HCT116 (cell line): ENCODE measurements at regions not wholly inside any gene's neighbourhood (a gene's known extent, or its start where the extent isn't known, plus 50 kb on each side); places are given as distances from the start of the nearest gene placed in this dataset.

Experiments used
- CEBPB ChIP-seq: IDR thresholded peaks from 2 replicates; pipeline ENCODE4 v1.6.1; 2012; ENCODE audit warnings: low read depth
- CTCF ChIP-seq, 3 experiments: fragments of 200-600 bp in 1 of 3; sonication (generic) in 1 of 3; IDR thresholded peaks in 2 of 3; conservative IDR thresholded peaks in 1 of 3; 2 replicates each; pipeline ENCODE4 v1.5.1; 2012 to 2017; ENCODE audit warnings: low read depth in 2 of 3, low read length in 2 of 3, antibody characterized with exemption in 1 of 3, borderline replicate concordance in 1 of 3, control low read depth in 1 of 3, mild to moderate bottlenecking in 1 of 3, mixed read lengths in 1 of 3, mixed run types in 1 of 3, moderate library complexity in 1 of 3; ENCODE audit not compliant: insufficient read depth in 1 of 3
- EGR1 ChIP-seq: IDR thresholded peaks from 2 replicates; pipeline ENCODE4 v1.6.1; 2012; ENCODE audit warnings: low read depth
- EZH2 ChIP-seq: fragments of 200-600 bp; sonication (generic); IDR thresholded peaks from 2 replicates; pipeline ENCODE4 v1.6.1; 2017; ENCODE audit warnings: antibody characterized with exemption, mixed run types
- JUND ChIP-seq: IDR thresholded peaks from 2 replicates; pipeline ENCODE4 v1.6.1; 2012
- POLR2A ChIP-seq: IDR thresholded peaks from 2 replicates; pipeline ENCODE4 v1.7.0; 2011; ENCODE audit warnings: borderline replicate concordance; ENCODE audit not compliant: insufficient read depth, insufficient read length; ENCODE audit errors: extremely low read depth
- POLR2AphosphoS5 ChIP-seq: IDR thresholded peaks from 2 replicates; pipeline ENCODE4 v1.6.1; 2011; ENCODE audit warnings: mild to moderate bottlenecking, low read depth, low read length, moderate library complexity
- RAD21 ChIP-seq: IDR thresholded peaks from 2 replicates; pipeline ENCODE4 v1.6.1; 2012; ENCODE audit warnings: low read depth, mild to moderate bottlenecking
- SIN3A ChIP-seq: IDR thresholded peaks from 2 replicates; pipeline ENCODE4 v1.6.1; 2012; ENCODE audit warnings: low read depth
- SP1 ChIP-seq: IDR thresholded peaks from 2 replicates; pipeline ENCODE4 v1.6.1; 2012; ENCODE audit warnings: low read depth
- ZBTB33 ChIP-seq: IDR thresholded peaks from 2 replicates; pipeline ENCODE4 v1.6.1; 2011; ENCODE audit warnings: mild to moderate bottlenecking, low read length, moderate library complexity; ENCODE audit not compliant: insufficient replicate concordance; ENCODE audit errors: extremely low read depth
- ZNF274 ChIP-seq: fragments of 200-500 bp; sonication (Bioruptor generic); IDR thresholded peaks from 2 replicates; pipeline ENCODE4 v1.6.1; 2014; ENCODE audit warnings: mild to moderate bottlenecking, low read depth, low read length, inconsistent platforms

- TF ChIP-seq CTCF (IDR thresholded peaks at IDR 0.05 in 2 of 3, conservative IDR thresholded peaks at IDR 0.05 in 1 of 3; ENCODE audit: borderline replicate concordance in 1 of 3, insufficient read depth in 1 of 3, low read depth in 2 of 3, low read length in 2 of 3) (no peak), POLR2AphosphoS5 (no peak), SIN3A (no peak), POLR2A (no peak), EZH2 (no peak), SP1 (no peak), JUND (no peak), RAD21 (no peak), CEBPB (no peak), EGR1 (no peak), ZBTB33 (no peak), ZNF274 (no peak)
These were observed 96.7 kb upstream of the TMPRSS2 start for GRCh38 chr21:41604583-41605041.
